ENCODE measurements at regions not wholly inside any gene's neighbourhood (a gene's known extent, or its start where the extent isn't known, plus 50 kb on each side); places are given as distances from the start of the nearest gene placed in this dataset.

DNA sequence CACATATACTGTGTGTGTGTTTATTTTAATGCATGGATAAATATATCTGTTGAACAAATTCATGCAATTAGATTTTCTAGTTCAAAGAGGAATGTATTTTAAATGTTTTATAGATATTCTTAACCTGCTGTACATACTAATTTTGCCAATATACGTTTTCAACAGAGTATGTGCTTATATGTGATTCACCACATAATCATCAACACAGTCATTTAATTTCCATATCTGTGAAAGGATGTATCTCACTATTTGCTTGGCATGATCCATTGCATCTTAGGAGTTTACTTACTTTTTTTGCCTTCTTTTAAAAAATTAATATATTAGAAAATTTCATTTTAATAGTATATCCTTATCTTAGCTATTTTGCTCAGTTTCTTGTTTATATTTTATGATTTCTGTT is 902.3 kb upstream of the CITED2 start:
- TF ChIP-seq CTCF (IDR thresholded peaks at IDR 0.05) (no peak), POLR2A (IDR thresholded peaks at IDR 0.05) (no peak)
